SU-DHL-6 (cell line): ENCODE measurements at regions not wholly inside any gene's neighbourhood (a gene's known extent, or its start where the extent isn't known, plus 50 kb on each side); places are given as distances from the start of the nearest gene placed in this dataset.

Experiments used
- H2AFZ ChIP-seq: fragments of 200-600 bp; sonication (generic); 2 replicates; pipeline ENCODE4 v1.6.1; 2014; ENCODE audit warnings: low read depth, mild to moderate bottlenecking, moderate library complexity, mixed read lengths, antibody characterized with exemption, low read length; ENCODE audit not compliant: severe bottlenecking
- H3F3A ChIP-seq: fragments of 200-600 bp; shearing (Covaris generic); 2 replicates; pipeline ENCODE4 v1.6.0; 2016; ENCODE audit warnings: antibody characterized with exemption, mild to moderate bottlenecking; ENCODE audit not compliant: insufficient read depth
- H3K27ac ChIP-seq: fragments of 200-600 bp; sonication (generic); 2 replicates; pipeline ENCODE4 v1.5.1; 2016; ENCODE audit warnings: low read depth, mild to moderate bottlenecking, low read length, moderate library complexity, mixed read lengths
- H3K27me3 ChIP-seq: fragments of 200-600 bp; sonication (generic), shearing (Covaris generic); 2 replicates; pipeline ENCODE4 v1.6.0; 2014; ENCODE audit warnings: mild to moderate bottlenecking, low read length
- H3K36me3 ChIP-seq: fragments of 200-600 bp; sonication (generic); 2 replicates; pipeline ENCODE4 v1.6.1; 2014; ENCODE audit warnings: mild to moderate bottlenecking, low read length, mixed read lengths
- H3K4me2 ChIP-seq: fragments of 300-600, 200-600 bp; shearing (Covaris generic), sonication (generic); 2 replicates; pipeline ENCODE4 v1.6.0; 2014; ENCODE audit warnings: low read length, low read depth, mild to moderate bottlenecking; ENCODE audit not compliant: poor library complexity, severe bottlenecking
- H3K4me3 ChIP-seq: fragments of 200-600 bp; sonication (generic); 2 replicates; pipeline ENCODE4 v1.5.1; 2014; ENCODE audit warnings: antibody characterized with exemption, low read length, mild to moderate bottlenecking, mixed read lengths; ENCODE audit not compliant: insufficient read depth, poor library complexity, severe bottlenecking
- H3K79me2 ChIP-seq: fragments of 200-600 bp; sonication (generic); 2 replicates; pipeline ENCODE4 v1.6.1; 2014; ENCODE audit warnings: mild to moderate bottlenecking, low read length, moderate library complexity; ENCODE audit not compliant: insufficient read depth
- H3K9ac ChIP-seq: fragments of 200-600 bp; sonication (generic); 2 replicates; pipeline ENCODE4 v1.7.0; 2014; ENCODE audit warnings: mild to moderate bottlenecking, low read length
- H3K9me2 ChIP-seq: fragments of 200-600 bp; sonication (generic); replicated peaks from 2 replicates; pipeline ENCODE4 v1.6.1; 2014; ENCODE audit warnings: low read length; ENCODE audit not compliant: insufficient read depth
- H3K9me3 ChIP-seq: fragments of 200-600 bp; sonication (generic); 2 replicates; pipeline ENCODE4 v1.6.1; 2014; ENCODE audit warnings: low read length, mixed read lengths; ENCODE audit not compliant: insufficient read depth
- H4K20me1 ChIP-seq: fragments of 200-600 bp; sonication (generic); 2 replicates; pipeline ENCODE4 v1.6.1; 2014; ENCODE audit warnings: low read depth, mild to moderate bottlenecking, antibody characterized with exemption, low read length, moderate library complexity, mixed read lengths
- CTCF ChIP-seq: fragments of 200-600 bp; sonication (generic); IDR thresholded peaks from one replicate; pipeline ENCODE4 v1.5.1; 2017; ENCODE audit warnings: antibody characterized with exemption, mild to moderate bottlenecking, low read length, moderate library complexity; ENCODE audit not compliant: insufficient read depth, poor library complexity, severe bottlenecking
- EZH2phosphoT487 ChIP-seq: fragments of 200-600 bp; sonication (generic), shearing (Covaris generic); conservative IDR thresholded peaks from 2 replicates; pipeline ENCODE4 v1.6.1; 2018; ENCODE audit warnings: mild to moderate bottlenecking, antibody characterized with exemption, low read length, moderate library complexity, mixed read lengths

GRCh38 chr19:29014857-29015436, 198.0 kb downstream of the UQCRFS1 start:
- H3K79me2 ChIP-seq, result no peaks in the 10 kb centered on the region
- TF ChIP-seq EZH2phosphoT487 (no peak), CTCF (no peak)
- no peaks in the 10 kb centered on the region for H3K36me3 ChIP-seq
- H3K9me2 ChIP-seq, result no peaks in the 10 kb centered on the region
- no peaks in the 10 kb centered on the region for H3K9me3 ChIP-seq
- no peak overlapping the region for H3K4me3 ChIP-seq
- no peak overlapping the region for H3K9ac ChIP-seq
- no peak overlapping the region for H3K4me2 ChIP-seq
- H2AFZ ChIP-seq, result no peak overlapping the region
- H4K20me1 ChIP-seq, result no peaks in the 10 kb centered on the region
- H3K27me3 ChIP-seq, result no peaks in the 10 kb centered on the region
- no peaks in the 10 kb centered on the region for H3F3A ChIP-seq
- no peak overlapping the region for H3K27ac ChIP-seq

- TF ChIP-seq CTCF (no peak), EZH2phosphoT487 (no peak)
- H3K9me2 ChIP-seq, result no peaks in the 10 kb centered on the region
Observed at GRCh38 chr19:29013988-29014387, 199.0 kb downstream of the UQCRFS1 start.

GRCh38 chr19:29013325-29013724, 199.6 kb downstream of the UQCRFS1 start:
- Histone ChIP-seq H3F3A (no peaks in the 10 kb centered on the region), H3K36me3 (no peaks in the 10 kb centered on the region), H3K4me3 (no peak overlapping the region), H4K20me1 (no peaks in the 10 kb centered on the region), H2AFZ (no peak overlapping the region), H3K9me2 (no peaks in the 10 kb centered on the region), H3K27me3 (no peaks in the 10 kb centered on the region), H3K9me3 (no peaks in the 10 kb centered on the region), H3K9ac (no peak overlapping the region), H3K27ac (no peak overlapping the region), H3K79me2 (no peaks in the 10 kb centered on the region), H3K4me2 (no peak overlapping the region)
- TF ChIP-seq EZH2phosphoT487 (no peak), CTCF (no peak)

More at GRCh38 chr19:29013988-29014387, 199.0 kb downstream of the UQCRFS1 start:
- Histone ChIP-seq H3F3A (no peaks in the 10 kb centered on the region), H3K27ac (no peak overlapping the region), H3K9ac (no peak overlapping the region), H3K79me2 (no peaks in the 10 kb centered on the region), H3K4me3 (no peak overlapping the region), H3K9me3 (no peaks in the 10 kb centered on the region), H3K36me3 (no peaks in the 10 kb centered on the region), H3K4me2 (no peak overlapping the region), H2AFZ (no peak overlapping the region), H4K20me1 (no peaks in the 10 kb centered on the region), H3K27me3 (no peaks in the 10 kb centered on the region)
